CD4-positive, alpha-beta T cell (primary cell): ENCODE measurements at regions not wholly inside any gene's neighbourhood (a gene's known extent, or its start where the extent isn't known, plus 50 kb on each side); places are given as distances from the start of the nearest gene placed in this dataset.

Experiments
- ATAC-seq: fragments of 200-7000 bp; cut with Tn5 transposase; one replicate; pipeline ENCODE4 v1.10.0; 2022; ENCODE audit warnings: mild to moderate bottlenecking; ENCODE audit not compliant: poor library complexity
- CTCF ChIA-PET: fragments of 350-600 bp; sonication (Branson Sonifier 250); formaldehyde crosslinking; loops from one replicate; lab custom pipeline; 2021; ENCODE audit warnings: antibody characterized with exemption, inconsistent platforms; lab: Charles Lee
- POLR2A ChIA-PET: fragments of 350-600 bp; sonication (Branson Sonifier 250); formaldehyde crosslinking; loops from one replicate; lab custom pipeline; 2021; ENCODE audit warnings: antibody characterized with exemption, inconsistent platforms; lab: Charles Lee
- DNase-seq, 14 experiments: peaks; one replicate each; pipeline ENCODE4 v3.0.0-alpha.2; 2013 to 2020; ENCODE audit warnings: mixed read lengths in 2 of 14
- H3K27ac ChIP-seq, 2 donors: one replicate each; pipeline versions ENCODE4 v1.5.1 to v1.7.0; 2013; ENCODE audit warnings: low read length in 2 of 2, low read depth in 1 of 2, mild to moderate bottlenecking in 1 of 2
- H3K27me3 ChIP-seq, 2 experiments: 1 replicate in 1 of 2; 2 replicates in 1 of 2; pipeline versions ENCODE4 v1.6.1 to v1.7.0; 2013; ENCODE audit warnings: low read length in 2 of 2, control low read depth in 1 of 2, mild to moderate bottlenecking in 1 of 2, moderate library complexity in 1 of 2; ENCODE audit not compliant: insufficient read depth in 2 of 2, control insufficient read depth in 1 of 2
- H3K36me3 ChIP-seq: one replicate; pipeline ENCODE4 v1.6.1; 2013; ENCODE audit warnings: low read length, control low read depth; ENCODE audit not compliant: insufficient read depth
- H3K4me1 ChIP-seq: one replicate; pipeline ENCODE4 v1.6.1; 2013; ENCODE audit warnings: low read length, control low read depth; ENCODE audit not compliant: insufficient read depth
- H3K4me3 ChIP-seq: one replicate; pipeline ENCODE4 v1.5.1; 2013; ENCODE audit warnings: mild to moderate bottlenecking, low read length, moderate library complexity
- H3K9me3 ChIP-seq, 2 experiments: 1 replicate in 1 of 2; 2 replicates in 1 of 2; pipeline versions ENCODE4 v1.6.1 to v1.7.0; 2013; ENCODE audit warnings: low read length in 2 of 2, mild to moderate bottlenecking in 2 of 2, control low read depth in 1 of 2, moderate library complexity in 1 of 2; ENCODE audit not compliant: control insufficient read depth in 1 of 2, insufficient read depth in 1 of 2
- H3K27ac Mint-ChIP-seq: one replicate; pipeline ENCODE4 v1.8.0; 2020; ENCODE audit warnings: mixed read lengths
- H3K27me3 Mint-ChIP-seq: one replicate; pipeline ENCODE4 v1.8.0; 2021; ENCODE audit warnings: mixed read lengths
- H3K36me3 Mint-ChIP-seq: one replicate; pipeline ENCODE4 v1.8.0; 2021; ENCODE audit warnings: low read depth, mixed read lengths
- H3K4me1 Mint-ChIP-seq: one replicate; pipeline ENCODE4 v1.8.0; 2021; ENCODE audit warnings: low read depth, mixed read lengths
- H3K4me3 Mint-ChIP-seq: one replicate; pipeline ENCODE4 v1.8.0; 2020; ENCODE audit warnings: mild to moderate bottlenecking, mixed read lengths
- H3K9me3 Mint-ChIP-seq: one replicate; pipeline ENCODE4 v1.8.0; 2020; ENCODE audit warnings: mixed read lengths
- intact Hi-C, 2 experiments: fragments of 100-400 bp; cut with DNase I in 1 of 2; cut with micrococcal nuclease in 1 of 2; formaldehyde crosslinking; loops; one replicate each; pipeline versions ENCODE4 v1.15.1 to v1.9.0; 2023 to 2025; cut with DNase I, micrococcal nuclease
- TF ChIP-seq, protein P1 (sequence below): fragments of 200-600 bp; IDR thresholded peaks from one replicate; pipeline ENCODE4 v1.8.0; 2022; ENCODE audit warnings: antibody characterized with exemption, mild to moderate bottlenecking

DNA sequence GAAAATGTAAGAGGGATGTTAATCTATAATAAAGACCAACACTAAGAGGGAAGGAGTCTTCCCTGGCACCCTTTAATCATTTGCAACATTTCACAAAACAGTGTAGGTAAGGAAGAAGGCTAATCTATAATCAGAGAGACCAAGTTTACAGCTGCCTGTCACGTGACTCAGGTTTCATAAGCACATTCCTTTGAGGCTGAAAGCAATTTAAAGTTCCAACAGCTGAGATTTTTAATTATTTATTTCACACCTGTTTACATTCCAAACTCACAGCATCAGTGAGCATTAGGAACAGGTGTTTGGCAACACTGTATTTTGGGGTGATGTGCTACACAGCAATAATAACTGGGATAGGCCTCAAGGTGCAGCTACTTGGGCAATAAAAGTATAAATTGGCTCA lies 75.7 kb upstream of the PGBD5 start:
- no peaks in the 10 kb centered on the region for H3K9me3 ChIP-seq
- H3K27me3 ChIP-seq = peaks cover 0 to 4% of the 10 kb centered on the region in 2 experiments

GRCh38 chr1:230501242-230501641 lies 75.1 kb upstream of the PGBD5 start:
- Mint-ChIP-seq H3K9me3 (no peaks in the 10 kb centered on the region), H3K27me3 (peaks cover 18% of the 10 kb centered on the region), H3K4me3 (no peak overlapping the region), H3K27ac (no peak overlapping the region), H3K36me3 (no peaks in the 10 kb centered on the region), H3K4me1 (no peaks in the 10 kb centered on the region)
- DNase-seq = no peak
- no peak overlapping the region for H3K4me3 ChIP-seq
- TF ChIP-seq, protein P1, sequence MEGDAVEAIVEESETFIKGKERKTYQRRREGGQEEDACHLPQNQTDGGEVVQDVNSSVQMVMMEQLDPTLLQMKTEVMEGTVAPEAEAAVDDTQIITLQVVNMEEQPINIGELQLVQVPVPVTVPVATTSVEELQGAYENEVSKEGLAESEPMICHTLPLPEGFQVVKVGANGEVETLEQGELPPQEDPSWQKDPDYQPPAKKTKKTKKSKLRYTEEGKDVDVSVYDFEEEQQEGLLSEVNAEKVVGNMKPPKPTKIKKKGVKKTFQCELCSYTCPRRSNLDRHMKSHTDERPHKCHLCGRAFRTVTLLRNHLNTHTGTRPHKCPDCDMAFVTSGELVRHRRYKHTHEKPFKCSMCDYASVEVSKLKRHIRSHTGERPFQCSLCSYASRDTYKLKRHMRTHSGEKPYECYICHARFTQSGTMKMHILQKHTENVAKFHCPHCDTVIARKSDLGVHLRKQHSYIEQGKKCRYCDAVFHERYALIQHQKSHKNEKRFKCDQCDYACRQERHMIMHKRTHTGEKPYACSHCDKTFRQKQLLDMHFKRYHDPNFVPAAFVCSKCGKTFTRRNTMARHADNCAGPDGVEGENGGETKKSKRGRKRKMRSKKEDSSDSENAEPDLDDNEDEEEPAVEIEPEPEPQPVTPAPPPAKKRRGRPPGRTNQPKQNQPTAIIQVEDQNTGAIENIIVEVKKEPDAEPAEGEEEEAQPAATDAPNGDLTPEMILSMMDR = no peak
- ChIA-PET POLR2A (no interaction called here), CTCF (no interaction called here)
- no peaks in the 10 kb centered on the region for H3K9me3 ChIP-seq
- H3K27me3 ChIP-seq = peaks cover 0 to 8% of the 10 kb centered on the region in 2 experiments
- no peaks in the 10 kb centered on the region for H3K4me1 ChIP-seq
- intact Hi-C loops = no loop called here
- no peaks in the 10 kb centered on the region for H3K36me3 ChIP-seq
- no peak for ATAC-seq
- H3K27ac ChIP-seq = no peak overlapping the region

More for the DNA sequence above, 75.7 kb upstream of the PGBD5 start:
- TF ChIP-seq, protein P1 = no peak
- Histone ChIP-seq H3K27ac (no peak overlapping the region), H3K4me1 (no peaks in the 10 kb centered on the region), H3K4me3 (no peak overlapping the region), H3K36me3 (no peaks in the 10 kb centered on the region)
- Mint-ChIP-seq H3K4me1 (no peaks in the 10 kb centered on the region), H3K27me3 (peaks cover 12% of the 10 kb centered on the region), H3K36me3 (no peaks in the 10 kb centered on the region), H3K9me3 (no peaks in the 10 kb centered on the region), H3K27ac (no peak overlapping the region), H3K4me3 (no peak overlapping the region)
- ATAC-seq (no peak), DNase-seq (no peak)
- CTCF ChIA-PET = no interaction called here
- POLR2A ChIA-PET = no interaction called here
- intact Hi-C loops = no loop called here

DNA sequence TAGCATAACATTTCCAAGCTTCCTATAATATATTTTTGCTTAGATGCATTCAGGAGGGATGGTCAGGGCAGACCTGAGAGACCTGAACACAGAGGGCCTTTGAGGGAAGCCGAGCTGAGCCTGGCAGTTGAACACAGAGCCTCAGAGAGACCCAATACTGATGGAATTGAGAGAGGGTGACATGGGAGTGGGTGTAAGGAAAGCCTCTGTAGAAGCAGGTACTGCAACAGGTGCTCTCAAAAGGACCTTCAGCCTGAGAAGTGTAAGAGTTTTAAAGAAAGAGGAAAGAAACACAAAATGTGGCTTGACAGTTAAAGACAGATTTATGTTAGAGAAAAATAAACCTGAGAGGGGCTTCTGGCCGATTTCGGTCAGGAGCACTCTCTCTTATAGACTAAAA lies 73.9 kb upstream of the PGBD5 start:
- H3K4me1 ChIP-seq = no peaks in the 10 kb centered on the region
- peaks cover 4 to 12% of the 10 kb centered on the region in 2 experiments for H3K27me3 ChIP-seq
- DNase-seq = no peak
- Mint-ChIP-seq H3K27ac (no peak overlapping the region), H3K36me3 (no peaks in the 10 kb centered on the region), H3K9me3 (no peaks in the 10 kb centered on the region), H3K4me3 (no peak overlapping the region), H3K4me1 (no peaks in the 10 kb centered on the region), H3K27me3 (peaks cover 30% of the 10 kb centered on the region)
- H3K4me3 ChIP-seq = no peak overlapping the region
- no peak overlapping the region for H3K27ac ChIP-seq
- H3K36me3 ChIP-seq = no peaks in the 10 kb centered on the region
- no peak for ATAC-seq
- intact Hi-C loops = no loop called here
- CTCF ChIA-PET = no interaction called here
- no peaks in the 10 kb centered on the region for H3K9me3 ChIP-seq
- POLR2A ChIA-PET = no interaction called here
- TF ChIP-seq, protein P1 = no peak
